Liver (tissue), 3 donors: ENCODE measurements at regions not wholly inside any gene's neighbourhood (a gene's known extent, or its start where the extent isn't known, plus 50 kb on each side); places are given as distances from the start of the nearest gene placed in this dataset.

Experiments
- ATF3 ChIP-seq: IDR thresholded peaks from 2 replicates; pipeline ENCODE4 v1.6.1; 2016; ENCODE audit warnings: antibody characterized with exemption
- CTCF ChIP-seq: fragments of 150-350 bp; IDR thresholded peaks from 2 replicates; pipeline ENCODE4 v1.5.1; 2017; ENCODE audit warnings: improper control_type of control experiment, low read depth, low read length; ENCODE audit not compliant: missing input control
- TAF1 ChIP-seq: conservative IDR thresholded peaks from 2 replicates; pipeline ENCODE4 v1.6.1; 2016; ENCODE audit warnings: antibody characterized with exemption, mild to moderate bottlenecking
- donor health status: healthy.
- donor health status: healthy.

- no peak for TF ChIP-seq TAF1
- no peak for TF ChIP-seq CTCF
- no peak for TF ChIP-seq ATF3
These were observed 214.1 kb upstream of the USP24 start for GRCh38 chr1:55428944-55429931.
